PFSK-1 (cell line): ENCODE measurements at regions not wholly inside any gene's neighbourhood (a gene's known extent, or its start where the extent isn't known, plus 50 kb on each side); places are given as distances from the start of the nearest gene placed in this dataset.

Experiments
- FOXP2 ChIP-seq: optimal IDR thresholded peaks from 2 replicates; pipeline ENCODE3; 2011; ENCODE audit warnings: borderline replicate concordance, control low read depth, inconsistent platforms; ENCODE audit not compliant: insufficient read depth; ENCODE audit errors: extremely low read length, extremely low read depth
- POLR2AphosphoS5 ChIP-seq: IDR thresholded peaks from 2 replicates; pipeline ENCODE4 v1.6.1; 2012; ENCODE audit warnings: low read depth, mild to moderate bottlenecking, control low read depth, low read length, moderate library complexity
- SIN3A ChIP-seq: IDR thresholded peaks from 2 replicates; pipeline ENCODE4 v1.6.1; 2012; ENCODE audit warnings: mild to moderate bottlenecking, low read length, moderate library complexity, borderline replicate concordance; ENCODE audit not compliant: insufficient read depth
- TAF1 ChIP-seq: IDR thresholded peaks from 2 replicates; pipeline ENCODE4 v1.6.1; 2012; ENCODE audit warnings: low read length, control low read depth, borderline replicate concordance; ENCODE audit not compliant: insufficient read depth
- TF ChIP-seq, protein P1 (sequence below), 2 experiments: IDR thresholded peaks; 2 replicates each; pipeline versions ENCODE4 v1.6.1 to v1.8.0; 2011 to 2012; ENCODE audit warnings: low read depth in 2 of 2, low read length in 2 of 2, control low read depth in 1 of 2, inconsistent platforms in 1 of 2, mild to moderate bottlenecking in 1 of 2, moderate library complexity in 1 of 2; ENCODE audit not compliant: insufficient read depth in 1 of 2

DNA sequence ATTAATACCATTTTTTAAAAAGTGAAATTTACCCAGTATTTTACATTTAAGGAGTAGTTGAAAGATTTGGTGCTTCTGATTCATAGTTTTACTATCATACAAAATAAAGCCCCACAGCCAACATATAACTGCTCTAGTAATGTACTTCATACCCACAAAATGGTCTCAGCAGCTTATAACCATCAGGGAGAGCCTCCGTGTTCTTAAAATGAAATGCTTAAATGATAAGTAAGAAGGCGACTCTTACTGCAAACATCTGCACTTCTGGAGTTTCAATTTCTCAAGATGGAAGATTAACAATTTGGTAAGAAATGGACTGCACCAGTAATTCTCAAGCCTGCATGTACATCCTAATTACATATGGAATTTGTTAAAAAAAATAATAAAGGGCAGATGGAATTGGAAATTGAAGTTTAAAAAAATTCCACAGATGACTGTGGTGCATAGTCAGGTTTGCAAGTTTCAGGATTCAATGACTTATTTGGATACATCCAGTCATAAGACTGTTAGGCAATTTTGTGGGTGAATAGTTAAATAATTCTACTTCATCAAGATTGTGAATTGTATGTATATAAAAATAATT is 461.0 kb downstream of the KIF20B start:
- TF ChIP-seq POLR2AphosphoS5 (no peak), SIN3A (no peak), FOXP2 (no peak), TAF1 (no peak)
- TF ChIP-seq, protein P1, sequence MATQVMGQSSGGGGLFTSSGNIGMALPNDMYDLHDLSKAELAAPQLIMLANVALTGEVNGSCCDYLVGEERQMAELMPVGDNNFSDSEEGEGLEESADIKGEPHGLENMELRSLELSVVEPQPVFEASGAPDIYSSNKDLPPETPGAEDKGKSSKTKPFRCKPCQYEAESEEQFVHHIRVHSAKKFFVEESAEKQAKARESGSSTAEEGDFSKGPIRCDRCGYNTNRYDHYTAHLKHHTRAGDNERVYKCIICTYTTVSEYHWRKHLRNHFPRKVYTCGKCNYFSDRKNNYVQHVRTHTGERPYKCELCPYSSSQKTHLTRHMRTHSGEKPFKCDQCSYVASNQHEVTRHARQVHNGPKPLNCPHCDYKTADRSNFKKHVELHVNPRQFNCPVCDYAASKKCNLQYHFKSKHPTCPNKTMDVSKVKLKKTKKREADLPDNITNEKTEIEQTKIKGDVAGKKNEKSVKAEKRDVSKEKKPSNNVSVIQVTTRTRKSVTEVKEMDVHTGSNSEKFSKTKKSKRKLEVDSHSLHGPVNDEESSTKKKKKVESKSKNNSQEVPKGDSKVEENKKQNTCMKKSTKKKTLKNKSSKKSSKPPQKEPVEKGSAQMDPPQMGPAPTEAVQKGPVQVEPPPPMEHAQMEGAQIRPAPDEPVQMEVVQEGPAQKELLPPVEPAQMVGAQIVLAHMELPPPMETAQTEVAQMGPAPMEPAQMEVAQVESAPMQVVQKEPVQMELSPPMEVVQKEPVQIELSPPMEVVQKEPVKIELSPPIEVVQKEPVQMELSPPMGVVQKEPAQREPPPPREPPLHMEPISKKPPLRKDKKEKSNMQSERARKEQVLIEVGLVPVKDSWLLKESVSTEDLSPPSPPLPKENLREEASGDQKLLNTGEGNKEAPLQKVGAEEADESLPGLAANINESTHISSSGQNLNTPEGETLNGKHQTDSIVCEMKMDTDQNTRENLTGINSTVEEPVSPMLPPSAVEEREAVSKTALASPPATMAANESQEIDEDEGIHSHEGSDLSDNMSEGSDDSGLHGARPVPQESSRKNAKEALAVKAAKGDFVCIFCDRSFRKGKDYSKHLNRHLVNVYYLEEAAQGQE (IDR thresholded peaks at IDR 0.05; ENCODE audit: insufficient read depth in 1 of 2, low read depth in 2 of 2, low read length in 2 of 2) = no peak

DNA sequence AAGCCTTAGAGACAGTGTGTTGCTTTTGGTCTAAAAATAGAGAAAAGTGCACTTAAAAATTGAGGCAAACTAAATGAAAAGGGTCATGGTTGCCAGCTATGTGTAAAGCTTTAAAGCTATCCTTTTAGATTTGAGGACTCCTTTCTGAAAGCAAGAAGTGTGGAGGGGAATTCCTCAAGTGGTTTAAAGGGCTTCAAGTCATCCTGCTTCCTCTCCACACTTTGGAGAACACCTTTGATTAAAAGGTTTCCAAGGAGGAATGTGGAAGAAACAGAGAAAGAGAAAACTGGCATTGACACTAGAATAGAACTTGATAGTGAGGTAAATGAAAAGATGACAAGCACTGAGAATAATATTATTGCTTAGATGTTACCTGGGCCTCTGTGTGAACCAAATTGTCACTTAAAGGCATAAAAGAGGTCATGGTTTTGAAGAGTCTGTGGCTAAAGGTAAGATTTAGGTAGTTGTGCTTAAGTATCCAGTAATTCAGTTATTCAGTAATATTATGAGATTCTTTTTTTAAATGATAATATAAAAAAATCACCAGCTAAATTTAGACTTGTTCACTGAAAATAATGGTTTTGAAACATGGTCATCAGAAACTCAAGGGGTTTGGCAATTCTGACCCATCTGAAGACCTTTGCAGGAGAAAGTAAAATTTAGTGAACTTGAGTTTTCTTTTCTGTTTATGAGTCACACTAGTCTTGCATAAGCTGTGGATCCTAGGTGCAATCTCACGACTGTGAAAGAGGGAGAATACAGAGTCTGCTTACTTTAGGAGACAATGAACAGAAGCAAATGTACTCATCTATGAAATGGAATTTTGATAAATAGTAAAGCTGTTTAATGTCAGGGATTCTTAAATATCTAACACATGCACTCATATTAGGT is 466.0 kb downstream of the KIF20B start:
- TF ChIP-seq TAF1 = no peak
- no peak for TF ChIP-seq FOXP2
- no peak for TF ChIP-seq SIN3A
- TF ChIP-seq, protein P1 (IDR thresholded peaks at IDR 0.05; ENCODE audit: insufficient read depth in 1 of 2, low read depth in 2 of 2, low read length in 2 of 2) = no peak
- TF ChIP-seq POLR2AphosphoS5 = no peak

DNA sequence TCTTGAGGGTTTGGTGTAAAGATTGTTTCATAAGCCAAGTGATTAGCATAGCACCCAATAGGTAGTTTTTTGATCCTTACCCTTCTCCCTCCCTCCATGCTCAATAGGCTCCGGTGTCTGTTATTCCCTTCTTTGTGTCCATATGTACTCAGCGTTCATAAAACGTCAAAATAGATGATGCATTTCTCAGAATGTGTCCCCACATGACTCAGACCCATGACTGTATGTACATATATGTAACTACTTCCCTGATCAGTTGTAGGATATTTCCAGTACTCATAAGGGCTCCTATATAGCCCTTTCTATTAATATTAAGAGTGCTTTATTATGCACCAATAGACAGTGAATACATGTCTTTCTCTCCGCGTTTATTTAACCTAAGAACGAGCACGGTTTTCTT is 466.9 kb downstream of the KIF20B start:
- no peak for TF ChIP-seq TAF1

DNA sequence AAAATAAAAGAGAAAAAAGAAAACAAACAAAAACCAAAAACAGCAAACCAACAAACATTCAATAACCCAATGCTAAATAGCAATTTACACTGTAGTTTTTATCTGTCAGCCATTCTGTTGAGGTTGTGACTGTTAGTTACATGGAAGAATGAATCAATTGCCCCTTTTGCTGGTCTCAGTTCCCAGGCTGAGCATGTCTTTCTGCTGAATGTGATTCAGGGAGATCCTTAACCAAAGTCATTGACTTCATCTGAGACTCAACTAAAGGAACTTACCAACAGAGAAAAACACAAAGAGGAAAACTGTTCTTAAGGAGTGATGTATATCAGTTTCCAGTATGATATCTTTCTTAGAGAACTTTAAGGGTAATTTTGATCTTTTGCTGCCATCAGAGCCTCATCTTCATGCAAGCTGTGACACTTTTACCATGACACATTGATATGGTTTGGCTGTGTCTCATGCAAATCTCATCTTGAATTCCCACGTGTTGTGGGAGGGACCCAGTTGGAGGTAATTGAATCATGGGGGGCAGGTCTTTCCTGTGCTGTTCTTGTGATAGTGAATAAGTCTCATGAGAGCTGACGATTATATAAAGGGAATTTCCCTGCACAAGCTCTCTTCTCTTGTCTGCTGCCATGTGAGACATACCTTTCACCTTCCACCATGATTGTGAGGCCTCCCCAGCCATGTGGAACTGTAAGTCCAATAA is 469.8 kb downstream of the KIF20B start:
- TF ChIP-seq, protein P1 (IDR thresholded peaks at IDR 0.05; ENCODE audit: insufficient read depth in 1 of 2, low read depth in 2 of 2, low read length in 2 of 2) = no peak
- no peak for TF ChIP-seq SIN3A
- no peak for TF ChIP-seq FOXP2
- TF ChIP-seq POLR2AphosphoS5 = no peak
- no peak for TF ChIP-seq TAF1

DNA sequence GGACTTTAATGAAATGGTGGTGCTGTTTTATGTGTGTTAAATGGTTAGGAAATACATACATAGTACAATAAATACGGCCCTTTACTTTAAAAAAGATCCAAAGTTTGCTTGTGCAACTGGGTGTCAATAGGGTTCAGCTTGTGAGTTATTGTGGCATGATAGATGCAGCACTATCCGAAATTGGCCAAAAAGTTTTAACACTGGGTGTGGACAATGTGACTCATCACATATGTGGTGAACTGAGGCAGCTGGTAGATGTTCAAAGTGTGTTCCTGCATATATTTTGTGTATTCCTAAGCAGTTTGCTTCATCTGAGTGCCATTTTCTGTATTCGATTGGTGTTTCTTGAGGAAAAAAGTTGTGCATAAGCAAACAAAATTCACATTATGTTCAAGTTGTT is 473.1 kb downstream of the KIF20B start:
- TF ChIP-seq POLR2AphosphoS5 (no peak), TAF1 (no peak), FOXP2 (no peak), SIN3A (no peak)
- TF ChIP-seq, protein P1 (IDR thresholded peaks at IDR 0.05; ENCODE audit: insufficient read depth in 1 of 2, low read depth in 2 of 2, low read length in 2 of 2) = no peak
